ENCODE measurements at regions not wholly inside any gene's neighbourhood (a gene's known extent, or its start where the extent isn't known, plus 50 kb on each side); places are given as distances from the start of the nearest gene placed in this dataset.

DNA sequence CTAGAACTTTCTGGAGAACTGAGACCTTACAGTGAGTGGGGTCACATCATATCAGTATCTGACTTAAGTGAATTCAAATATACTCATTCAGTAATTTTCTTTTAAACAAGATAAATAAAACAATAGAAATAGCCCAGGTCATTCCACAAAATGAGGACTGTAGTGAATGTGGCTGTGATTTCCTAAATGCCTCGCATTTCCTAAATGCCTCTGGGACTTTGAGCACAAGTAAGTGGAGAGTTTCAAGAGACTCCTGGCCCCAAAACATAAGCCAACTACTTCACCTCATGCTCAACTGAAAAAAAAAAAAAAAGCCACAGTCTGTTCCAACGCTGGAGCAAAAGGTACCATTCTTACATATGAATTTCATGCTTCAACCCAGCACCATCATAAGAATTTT is 81.5 kb downstream of the ZNF281 start:
- no peak for DNase-seq (ENCODE audit: low spot score)
- intact Hi-C loops (cut with DNase I): loop anchor here in 1 of 2 donors (10.0 kb wide), 1 partner anchor 904 kb away; no protein-coding TSS in a partner anchor

- intact Hi-C loops (cut with DNase I): loop anchor here in 1 of 2 donors (10.0 kb wide), 1 partner anchor 899 kb away; no protein-coding TSS in a partner anchor
- no peak for DNase-seq (ENCODE audit: low spot score)
Observed at GRCh38 chr1:200323856-200324400, 85.9 kb downstream of the ZNF281 start.

DNA sequence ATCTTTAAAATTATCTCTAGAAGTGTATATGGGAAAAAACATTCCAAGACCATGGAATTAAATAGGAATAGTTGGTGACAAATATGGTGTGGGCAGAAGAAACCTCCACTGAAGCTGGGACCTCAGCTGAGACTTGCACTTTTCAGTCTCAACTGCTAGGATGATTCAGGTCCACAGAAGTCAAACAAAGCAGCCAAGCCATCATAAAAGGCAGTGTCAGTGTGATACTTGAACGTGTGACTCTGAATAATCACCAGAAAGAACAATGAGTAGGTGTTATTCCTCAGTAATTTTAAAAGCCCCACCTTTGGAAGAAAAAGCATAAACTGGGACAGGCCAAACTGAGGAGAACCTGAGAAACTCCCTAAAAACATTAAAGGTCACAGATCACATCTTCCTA is 90.7 kb downstream of the ZNF281 start:
- no peak for DNase-seq (ENCODE audit: low spot score)
- intact Hi-C loops (cut with DNase I): no loop called here

- DNase-seq (ENCODE audit: low spot score): no peak
- intact Hi-C loops (cut with DNase I): no loop called here
Observed at GRCh38 chr1:200317236-200317635, 92.6 kb downstream of the ZNF281 start.

DNA sequence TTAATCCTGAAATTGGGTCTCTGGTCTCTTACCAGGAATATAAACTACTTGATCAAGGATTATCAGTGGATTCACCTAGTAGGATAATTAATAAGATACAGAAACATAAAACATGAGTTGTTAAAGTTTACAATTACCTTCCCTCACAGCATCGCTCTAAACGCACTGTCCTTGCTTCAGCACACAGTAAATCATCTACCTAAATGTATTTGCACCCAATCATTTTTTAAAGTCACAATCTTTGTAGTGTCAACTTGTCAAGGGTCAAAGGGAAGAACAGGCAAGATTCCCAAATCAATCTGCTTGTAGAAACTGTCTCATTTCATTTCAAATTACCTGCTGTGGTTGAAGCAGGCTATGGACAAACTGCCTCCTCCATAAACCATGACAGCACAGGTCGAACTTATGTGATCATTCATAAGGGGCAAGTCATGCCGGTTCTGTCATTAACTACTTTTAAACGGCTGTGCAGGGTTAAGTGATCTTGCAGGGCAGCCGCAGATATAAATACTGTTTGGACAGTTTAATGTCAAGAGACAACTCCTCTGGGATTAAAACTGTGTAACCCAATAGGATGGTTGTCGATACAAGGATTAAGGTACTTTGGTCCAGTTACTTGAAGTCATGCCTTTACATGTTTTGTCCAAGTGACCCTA is 93.6 kb downstream of the ZNF281 start:
- DNase-seq (ENCODE audit: low spot score): no peak
- intact Hi-C loops (cut with DNase I): no loop called here

DNA sequence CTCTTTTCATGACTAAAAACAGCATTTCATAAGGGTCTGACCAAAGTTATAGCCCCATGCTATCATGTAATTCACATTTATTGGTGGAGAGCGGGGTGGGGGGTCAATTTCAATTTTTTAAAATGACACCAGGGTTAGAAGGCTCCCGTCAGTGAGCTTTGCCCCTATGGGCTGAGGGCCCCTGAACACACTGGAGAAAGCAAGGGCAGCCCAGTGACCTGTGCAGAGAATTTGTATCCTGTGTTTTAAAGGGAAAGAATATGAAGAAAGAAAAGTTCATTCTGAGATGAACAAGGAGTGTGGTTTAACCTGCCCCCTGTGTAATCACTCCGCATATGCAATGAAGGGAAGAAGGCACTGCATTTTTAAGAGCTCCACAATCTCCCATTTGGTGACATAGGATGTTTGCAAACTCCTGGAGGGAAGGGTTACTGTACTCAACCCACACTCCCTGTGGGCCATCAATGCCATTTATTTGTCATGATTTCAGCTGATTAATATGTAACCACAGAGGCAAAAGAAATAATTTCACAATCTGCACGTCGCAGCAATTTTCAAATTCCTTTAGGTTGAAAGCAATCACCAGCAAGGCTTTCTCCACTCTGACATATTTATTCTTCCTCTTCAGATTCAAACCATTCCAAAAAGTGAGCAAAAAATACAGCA is 95.6 kb downstream of the ZNF281 start:
- intact Hi-C loops (cut with DNase I): no loop called here
- DNase-seq (ENCODE audit: low spot score): no peak

DNA sequence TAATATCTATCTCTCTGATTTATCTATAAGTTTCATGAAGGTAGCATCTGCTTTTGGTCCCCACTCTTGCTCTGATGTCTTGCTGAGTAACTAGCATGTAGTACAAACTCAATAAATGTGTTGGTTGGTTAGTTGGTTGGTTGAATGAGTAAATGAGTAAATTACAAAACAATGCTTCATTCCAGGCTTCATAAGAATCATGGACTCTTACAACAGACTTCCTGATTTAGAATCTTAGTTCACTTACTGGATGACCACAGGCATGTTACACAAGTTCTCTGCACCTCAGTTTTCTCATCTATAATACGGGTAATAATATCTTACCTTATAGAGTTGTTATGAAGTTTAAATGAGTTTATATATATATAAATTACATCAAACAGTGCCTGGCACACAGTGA is 98.6 kb downstream of the ZNF281 start:
- DNase-seq (ENCODE audit: low spot score): no peak
- intact Hi-C loops (cut with DNase I): no loop called here

GRCh38 chr1:200310824-200311223 is 99.0 kb downstream of the ZNF281 start:
- intact Hi-C loops (cut with DNase I): no loop called here
- DNase-seq (ENCODE audit: low spot score): no peak

- intact Hi-C loops (cut with DNase I): no loop called here
- DNase-seq (ENCODE audit: low spot score): no peak
Observed at GRCh38 chr1:200307755-200308066, 102.1 kb downstream of the ZNF281 start.

- intact Hi-C loops (cut with DNase I): no loop called here
- no peak for DNase-seq (ENCODE audit: low spot score)
Observed at GRCh38 chr1:200306944-200307754, 102.7 kb downstream of the ZNF281 start.

GRCh38 chr1:200305806-200306205 is 104.0 kb downstream of the ZNF281 start:
- intact Hi-C loops (cut with DNase I): no loop called here
- no peak for DNase-seq (ENCODE audit: low spot score)

GRCh38 chr1:200304171-200304570 is 105.7 kb downstream of the ZNF281 start:
- no peak for DNase-seq (ENCODE audit: low spot score)
- intact Hi-C loops (cut with DNase I): no loop called here

- intact Hi-C loops (cut with DNase I): no loop called here
- DNase-seq (ENCODE audit: low spot score): no peak
Observed at GRCh38 chr1:200302921-200303290, 106.9 kb downstream of the ZNF281 start.

DNA sequence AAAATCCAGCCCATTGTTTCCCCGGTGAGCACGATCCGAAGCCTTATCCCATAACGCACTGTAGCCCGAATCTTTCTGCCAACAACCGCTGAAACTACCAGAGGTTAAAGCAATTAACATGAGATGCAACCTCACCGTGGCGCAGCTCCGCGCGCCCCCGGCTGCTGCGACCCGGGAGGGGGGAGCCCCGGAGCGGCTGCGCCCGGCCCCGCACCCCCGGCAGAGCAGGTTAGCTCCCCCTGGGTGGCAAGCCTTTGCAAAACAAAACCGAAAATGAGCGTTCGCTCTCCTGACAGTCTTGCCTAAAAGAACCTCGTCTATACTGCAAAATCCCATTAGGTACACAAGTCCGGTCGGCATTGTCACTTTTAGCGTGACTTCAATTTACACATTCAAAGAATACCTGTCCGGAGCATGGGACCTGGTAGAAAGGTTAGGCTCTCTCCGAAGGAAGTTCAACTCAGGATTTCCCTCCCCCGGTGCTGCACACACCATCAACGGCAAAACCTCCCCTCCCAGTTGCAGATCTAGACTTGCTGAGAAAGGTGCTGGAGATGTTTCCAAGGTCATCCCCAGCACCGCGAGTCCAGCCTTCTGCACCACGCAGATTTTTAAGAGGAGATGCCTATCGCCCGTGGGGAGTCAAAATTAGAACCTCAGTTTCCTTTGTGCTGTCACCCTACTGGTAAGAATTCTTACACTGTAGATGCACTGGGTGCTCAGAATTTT is 107.5 kb downstream of the ZNF281 start:
- DNase-seq (ENCODE audit: low spot score): no peak
- intact Hi-C loops (cut with DNase I): no loop called here

DNA sequence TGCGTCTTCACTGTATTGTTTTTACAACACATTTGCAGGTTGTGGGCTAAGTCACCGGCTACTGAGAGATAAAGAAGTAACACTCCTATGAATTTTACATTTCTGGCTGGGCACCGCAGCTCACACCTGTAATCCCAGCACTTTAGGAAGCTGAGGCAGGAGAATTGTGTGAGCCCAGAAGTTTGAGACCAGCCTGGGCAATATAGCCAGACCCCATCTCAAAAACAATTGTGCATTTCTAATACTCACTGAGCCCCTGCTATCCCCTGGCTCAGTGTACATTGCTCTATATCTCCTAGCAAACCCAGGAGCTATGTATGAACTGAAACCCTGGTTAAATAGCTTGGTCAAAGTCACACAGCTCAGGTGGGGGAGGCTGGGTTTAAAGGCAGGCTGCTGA is 108.7 kb downstream of the ZNF281 start:
- intact Hi-C loops (cut with DNase I): no loop called here
- no peak for DNase-seq (ENCODE audit: low spot score)

- no peak for DNase-seq (ENCODE audit: low spot score)
- intact Hi-C loops (cut with DNase I): no loop called here
Observed at GRCh38 chr1:200299571-200299970, 110.3 kb downstream of the ZNF281 start.

DNA sequence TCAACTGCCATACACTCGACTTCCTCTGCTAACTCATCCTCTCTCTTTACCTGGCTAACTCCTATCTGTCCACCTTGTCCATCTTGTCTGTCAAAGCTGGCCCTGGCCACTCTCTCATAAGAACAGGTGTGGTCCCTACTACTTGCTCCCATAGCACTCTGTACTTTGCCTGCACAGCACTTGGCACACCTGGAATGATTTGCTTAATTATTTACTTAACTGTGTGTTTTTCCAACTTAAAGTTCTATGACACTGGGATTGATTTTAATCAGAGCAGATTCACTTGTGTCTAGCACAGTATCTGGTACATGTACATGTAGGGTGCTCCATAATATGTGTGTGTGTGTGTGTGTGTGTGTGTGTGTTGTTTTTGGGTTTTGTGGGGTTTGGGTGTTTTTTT is 111.6 kb downstream of the ZNF281 start:
- intact Hi-C loops (cut with DNase I): no loop called here
- DNase-seq (ENCODE audit: low spot score): no peak

GRCh38 chr1:200296091-200296661 is 113.7 kb downstream of the ZNF281 start:
- intact Hi-C loops (cut with DNase I): no loop called here
- no peak for DNase-seq (ENCODE audit: low spot score)

DNA sequence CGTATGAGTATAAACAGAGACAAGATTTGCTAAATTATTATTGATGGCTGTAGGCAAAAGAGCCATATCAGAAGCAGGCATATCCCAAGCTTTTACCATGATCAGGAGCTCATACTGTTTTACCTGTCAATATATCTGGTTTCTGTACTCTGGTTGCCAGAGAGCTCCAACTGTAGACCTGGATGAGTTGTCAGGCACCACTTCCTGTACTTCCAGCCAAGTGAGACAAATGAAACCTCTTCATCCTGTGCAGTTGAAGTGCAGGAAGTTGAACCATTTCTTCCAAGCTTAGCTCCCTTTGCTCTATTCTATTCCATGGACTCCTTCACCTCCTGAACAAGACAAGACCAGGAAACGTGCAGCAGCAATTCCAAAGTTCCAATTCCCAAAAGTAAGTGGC is 115.6 kb downstream of the ZNF281 start:
- intact Hi-C loops (cut with DNase I): no loop called here
- no peak for DNase-seq (ENCODE audit: low spot score)
